HL-60 (cell line): ENCODE measurements at regions not wholly inside any gene's neighbourhood (a gene's known extent, or its start where the extent isn't known, plus 50 kb on each side); places are given as distances from the start of the nearest gene placed in this dataset.

ENCODE experiments used
- REST ChIP-seq: IDR thresholded peaks from 2 replicates; pipeline ENCODE4 v1.6.1; 2012; ENCODE audit warnings: low read depth; ENCODE audit not compliant: insufficient replicate concordance
- TF ChIP-seq, protein P1 (sequence below): IDR thresholded peaks from one replicate; pipeline ENCODE4 v1.5.1; 2011; ENCODE audit warnings: low read length, control low read depth, inconsistent platforms; ENCODE audit not compliant: insufficient read depth

DNA sequence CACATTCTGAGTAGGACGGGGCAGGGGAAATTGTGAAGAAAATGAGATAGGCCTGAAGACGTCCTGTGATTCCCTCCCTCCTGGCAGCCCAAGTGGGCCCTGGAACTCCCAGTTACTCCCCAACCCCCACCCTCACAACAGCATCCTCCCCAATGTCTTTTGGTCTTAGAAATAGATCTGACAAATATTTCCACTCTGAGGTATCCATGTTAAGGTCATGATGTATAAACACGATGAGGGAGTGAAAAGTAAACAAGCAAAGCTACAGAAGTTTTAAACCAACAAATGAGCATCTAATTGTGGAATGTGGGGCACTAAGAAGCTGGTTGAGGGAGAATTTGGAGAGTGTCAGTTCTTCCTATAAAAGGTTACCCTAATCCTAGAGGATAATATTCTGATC lies 103.7 kb upstream of the AADACL2 start:
- no peak for TF ChIP-seq REST
- TF ChIP-seq, protein P1, sequence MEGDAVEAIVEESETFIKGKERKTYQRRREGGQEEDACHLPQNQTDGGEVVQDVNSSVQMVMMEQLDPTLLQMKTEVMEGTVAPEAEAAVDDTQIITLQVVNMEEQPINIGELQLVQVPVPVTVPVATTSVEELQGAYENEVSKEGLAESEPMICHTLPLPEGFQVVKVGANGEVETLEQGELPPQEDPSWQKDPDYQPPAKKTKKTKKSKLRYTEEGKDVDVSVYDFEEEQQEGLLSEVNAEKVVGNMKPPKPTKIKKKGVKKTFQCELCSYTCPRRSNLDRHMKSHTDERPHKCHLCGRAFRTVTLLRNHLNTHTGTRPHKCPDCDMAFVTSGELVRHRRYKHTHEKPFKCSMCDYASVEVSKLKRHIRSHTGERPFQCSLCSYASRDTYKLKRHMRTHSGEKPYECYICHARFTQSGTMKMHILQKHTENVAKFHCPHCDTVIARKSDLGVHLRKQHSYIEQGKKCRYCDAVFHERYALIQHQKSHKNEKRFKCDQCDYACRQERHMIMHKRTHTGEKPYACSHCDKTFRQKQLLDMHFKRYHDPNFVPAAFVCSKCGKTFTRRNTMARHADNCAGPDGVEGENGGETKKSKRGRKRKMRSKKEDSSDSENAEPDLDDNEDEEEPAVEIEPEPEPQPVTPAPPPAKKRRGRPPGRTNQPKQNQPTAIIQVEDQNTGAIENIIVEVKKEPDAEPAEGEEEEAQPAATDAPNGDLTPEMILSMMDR: no peak
